ENCODE measurements at regions not wholly inside any gene's neighbourhood (a gene's known extent, or its start where the extent isn't known, plus 50 kb on each side); places are given as distances from the start of the nearest gene placed in this dataset.

- no peak for DNase-seq
These were observed 1013.6 kb downstream of the FLRT2 start for GRCh38 chr14:86543521-86543920.

GRCh38 chr14:86541972-86542371 is 1012.0 kb downstream of the FLRT2 start:
- DNase-seq = no peak

DNA sequence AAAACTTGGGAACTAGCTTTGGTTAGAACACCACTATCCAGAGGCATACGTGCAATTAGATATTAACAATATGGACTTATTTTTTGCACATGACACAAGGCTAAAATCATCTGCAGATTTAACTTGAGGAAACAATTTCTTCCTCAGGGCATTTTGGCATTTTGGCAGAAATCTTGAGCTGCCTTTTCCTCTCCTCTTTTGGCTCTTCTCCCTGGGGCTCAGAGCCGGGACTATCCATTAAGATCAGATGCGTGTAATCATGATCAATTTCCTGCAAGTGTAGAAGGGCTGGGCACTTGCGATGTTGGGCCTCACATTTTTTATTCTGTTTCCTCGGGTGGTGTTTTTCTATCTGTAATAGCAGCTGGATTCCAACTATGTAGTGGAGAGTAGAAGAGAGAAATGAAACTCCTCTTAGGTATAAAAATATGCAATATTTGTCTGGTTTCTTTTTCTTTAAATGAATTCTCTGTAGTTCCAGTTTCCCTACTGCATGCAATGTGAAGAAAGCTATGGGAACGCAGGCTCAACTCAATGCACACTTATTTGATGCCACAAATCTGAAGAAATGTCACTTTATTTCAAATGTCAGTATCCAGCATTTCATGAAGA is 1010.8 kb downstream of the FLRT2 start:
- no peak for DNase-seq

DNA sequence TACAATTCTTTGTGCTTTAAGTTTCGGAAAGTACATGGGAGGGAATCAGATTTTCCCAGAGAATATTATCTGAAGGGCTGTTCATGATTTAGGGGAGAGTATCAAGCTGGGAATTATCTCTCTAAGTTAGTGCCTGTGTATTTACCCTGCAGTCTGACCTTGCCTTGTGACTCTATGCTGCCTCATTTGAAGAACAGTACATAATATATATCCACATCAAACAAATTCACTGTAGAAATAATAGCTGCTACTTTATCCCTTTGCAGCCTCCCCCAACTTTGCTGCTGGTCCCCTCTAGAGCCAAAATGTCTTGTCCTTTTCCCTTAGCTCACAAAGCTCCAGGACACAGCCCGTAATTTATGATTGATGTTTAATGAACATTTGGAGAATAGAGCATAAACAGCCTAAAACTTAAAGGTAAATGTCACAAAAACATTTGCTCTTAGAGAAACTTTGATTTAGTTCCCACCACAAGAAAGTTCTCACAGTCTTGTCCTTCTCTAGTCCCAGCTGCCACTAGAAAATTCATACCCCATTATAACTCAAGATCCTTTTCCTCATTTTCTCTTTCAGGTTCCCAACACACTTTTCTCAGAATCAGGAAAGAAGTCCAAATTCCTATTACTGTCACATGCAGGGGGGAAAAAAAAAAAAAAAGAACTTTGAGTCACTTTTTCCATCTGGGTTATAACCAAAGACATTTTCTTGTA is 1009.6 kb downstream of the FLRT2 start:
- DNase-seq = no peak

DNA sequence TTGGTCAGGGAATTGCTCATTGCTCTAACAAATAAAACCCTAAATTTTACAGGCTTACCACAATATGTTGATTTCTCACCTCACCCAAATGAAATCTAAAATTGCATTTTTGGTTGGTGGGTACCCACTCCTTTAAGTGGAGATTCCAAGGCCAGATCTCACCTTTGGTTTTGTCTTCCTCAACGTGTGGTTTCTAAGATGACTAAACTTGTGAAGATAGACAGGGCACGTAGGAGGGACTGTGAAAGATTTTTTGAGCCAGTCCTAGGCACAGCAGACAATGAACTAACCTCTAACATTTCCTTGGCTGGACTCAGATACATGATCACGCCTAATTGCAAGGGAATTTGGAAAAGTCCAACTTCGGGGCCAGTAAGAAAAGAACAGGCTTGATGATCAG is 1003.9 kb downstream of the FLRT2 start:
- no peak for DNase-seq

- no peak for DNase-seq
These were observed 1002.3 kb downstream of the FLRT2 start for GRCh38 chr14:86532219-86532618.

DNA sequence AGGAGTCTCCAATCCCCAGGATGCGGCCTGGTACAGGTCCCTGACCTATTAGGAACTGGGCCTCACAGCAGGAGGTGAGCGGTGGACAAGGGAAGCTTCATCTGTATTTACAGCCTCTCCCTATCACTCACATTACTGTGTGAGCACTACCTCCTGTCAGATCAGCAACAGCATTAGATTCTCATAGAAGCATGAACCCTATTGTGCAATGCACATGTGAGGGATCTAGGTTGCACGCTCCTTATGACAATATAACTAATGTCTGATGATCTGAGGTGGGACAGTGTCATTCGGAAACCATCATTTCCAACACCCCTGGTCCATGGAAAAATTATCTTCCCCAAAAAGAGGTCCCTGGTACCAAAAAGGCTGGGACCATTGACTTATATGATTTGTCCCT is 1000.5 kb downstream of the FLRT2 start:
- no peak for DNase-seq

DNA sequence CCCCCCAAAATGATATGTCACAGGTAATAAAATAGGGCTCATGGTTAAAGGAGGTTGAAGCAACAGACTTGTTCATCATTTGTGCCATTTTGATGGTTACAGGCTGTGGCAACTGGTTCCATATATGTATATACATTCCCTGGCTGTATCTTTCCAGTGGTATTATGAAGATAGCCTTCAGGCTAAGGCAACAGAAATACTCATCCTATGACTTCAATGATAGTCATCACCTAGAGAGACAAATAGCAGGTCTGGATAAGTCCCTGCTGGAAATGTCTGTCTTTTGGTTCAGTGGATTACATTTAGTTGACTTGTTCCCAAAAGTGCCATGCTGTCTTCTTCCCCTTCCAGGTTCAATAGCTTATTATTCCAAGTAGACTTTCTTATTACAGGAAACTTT is 997.4 kb downstream of the FLRT2 start:
- DNase-seq = no peak

DNA sequence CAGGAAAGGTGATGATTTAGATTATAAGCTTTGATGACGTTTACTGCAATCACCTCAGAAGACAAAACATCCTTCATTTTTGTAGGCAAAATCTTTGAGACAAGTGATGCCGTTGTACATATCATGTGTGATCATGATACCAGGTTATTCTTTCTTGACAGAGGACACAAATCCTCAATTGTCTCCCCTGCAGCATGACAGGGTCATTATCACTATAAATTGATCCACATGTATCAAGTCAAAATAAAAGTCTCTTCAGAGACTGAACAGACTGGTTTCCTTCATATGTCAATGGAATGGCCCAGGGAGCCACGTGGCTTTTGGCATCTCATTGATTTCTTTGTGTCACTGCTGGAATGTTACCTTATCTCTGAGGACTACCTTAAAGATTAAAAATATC is 995.7 kb downstream of the FLRT2 start:
- DNase-seq = no peak

DNA sequence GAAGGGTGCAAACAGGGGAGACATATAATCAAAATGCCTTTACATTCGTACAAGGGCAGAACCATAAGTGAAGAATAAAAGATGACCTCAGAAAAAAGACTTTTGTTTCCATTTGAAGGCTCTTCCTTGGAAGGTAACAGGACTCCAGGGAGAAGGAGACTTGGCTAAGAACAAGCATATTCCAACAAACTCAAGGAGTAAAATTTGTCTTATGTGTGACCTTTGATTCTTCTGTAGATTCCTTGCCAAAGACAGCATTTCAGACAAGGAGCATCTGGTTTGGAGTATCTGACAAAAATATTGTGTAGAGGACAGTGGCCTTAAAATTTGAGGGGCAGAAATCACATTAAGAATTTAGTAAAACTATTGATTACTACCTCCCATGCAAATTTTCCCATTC is 991.9 kb downstream of the FLRT2 start:
- no peak for DNase-seq

- no peak for DNase-seq
These were observed 991.2 kb downstream of the FLRT2 start for GRCh38 chr14:86521031-86521730.

- DNase-seq = no peak
These were observed 988.4 kb downstream of the FLRT2 start for GRCh38 chr14:86518298-86518697.

- no peak for DNase-seq
These were observed 985.3 kb downstream of the FLRT2 start for GRCh38 chr14:86515195-86515594.

DNA sequence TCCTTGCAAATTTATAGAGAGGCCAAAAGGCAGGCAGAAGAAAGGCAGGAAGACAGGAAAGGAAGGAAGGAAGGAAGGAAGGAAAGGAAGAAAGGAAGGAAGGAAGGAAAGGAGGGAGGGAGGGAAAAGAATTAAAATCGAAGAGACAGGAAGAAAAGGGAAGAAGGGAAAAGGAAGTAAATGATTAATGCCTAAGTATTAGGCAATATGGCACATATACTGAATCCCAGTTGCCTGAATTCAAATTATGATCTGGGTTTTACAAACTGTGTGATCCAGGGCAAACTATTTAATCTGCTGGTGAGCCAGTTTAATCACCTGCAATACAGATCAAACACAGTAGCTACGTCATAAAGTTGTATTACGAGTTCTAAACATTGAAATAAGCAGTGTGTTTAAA is 983.6 kb downstream of the FLRT2 start:
- DNase-seq = no peak

- no peak for DNase-seq
These were observed 983.1 kb downstream of the FLRT2 start for GRCh38 chr14:86513056-86513455.

GRCh38 chr14:86510491-86510890 is 980.5 kb downstream of the FLRT2 start:
- no peak for DNase-seq

GRCh38 chr14:86505808-86506207 is 975.9 kb downstream of the FLRT2 start:
- no peak for DNase-seq

GRCh38 chr14:86501611-86502010 is 971.7 kb downstream of the FLRT2 start:
- no peak for DNase-seq

- no peak for DNase-seq
These were observed 961.8 kb downstream of the FLRT2 start for GRCh38 chr14:86491743-86492142.

GRCh38 chr14:86481104-86481503 is 951.2 kb downstream of the FLRT2 start:
- no peak for DNase-seq

DNA sequence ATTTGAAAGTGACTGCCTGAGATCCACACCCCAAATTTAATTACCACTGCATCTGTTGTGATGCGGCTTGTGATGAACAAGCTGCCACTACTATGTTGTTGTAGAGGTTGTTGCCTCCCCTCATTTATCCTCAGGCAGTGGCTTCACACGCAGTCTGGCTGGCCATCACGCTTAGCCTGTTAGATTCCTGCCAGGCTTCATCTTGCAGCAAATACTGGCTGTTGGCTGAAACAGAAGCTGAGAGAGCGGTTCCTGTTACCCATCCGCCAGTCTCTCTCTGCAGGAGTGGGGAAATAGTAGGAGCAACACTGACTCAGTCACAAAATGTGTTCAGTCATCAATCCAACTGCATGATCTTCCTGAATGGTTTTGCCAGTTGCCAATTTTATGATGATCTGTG is 934.4 kb downstream of the FLRT2 start:
- DNase-seq = no peak

DNA sequence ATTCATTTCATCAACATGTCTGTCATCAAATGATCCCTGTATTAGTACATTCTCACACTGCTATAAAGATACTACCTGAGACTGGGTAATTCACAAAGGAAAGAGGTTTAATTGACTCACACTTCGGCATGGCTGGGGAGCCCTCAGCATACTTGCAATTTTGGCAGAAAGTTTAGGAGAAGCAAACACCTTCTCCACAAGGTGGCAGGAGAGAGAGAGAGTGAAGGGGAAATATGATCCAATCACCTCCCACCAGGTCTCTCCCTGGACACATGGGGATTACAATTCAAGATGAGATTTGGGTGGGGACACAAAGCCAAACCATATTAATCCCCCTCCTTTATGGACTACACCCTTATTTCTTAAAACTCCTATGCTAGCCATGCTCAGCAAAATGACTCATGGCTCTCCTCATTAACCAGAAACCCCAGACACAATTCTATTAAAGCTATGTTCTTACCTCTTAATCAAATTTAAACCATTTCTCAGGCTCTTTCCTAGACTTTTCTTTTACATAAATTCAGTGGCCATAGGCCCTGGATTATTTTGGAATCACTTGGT is 932.3 kb downstream of the FLRT2 start:
- DNase-seq = no peak

GRCh38 chr14:86457481-86458135 is 927.7 kb downstream of the FLRT2 start:
- no peak for DNase-seq

DNA sequence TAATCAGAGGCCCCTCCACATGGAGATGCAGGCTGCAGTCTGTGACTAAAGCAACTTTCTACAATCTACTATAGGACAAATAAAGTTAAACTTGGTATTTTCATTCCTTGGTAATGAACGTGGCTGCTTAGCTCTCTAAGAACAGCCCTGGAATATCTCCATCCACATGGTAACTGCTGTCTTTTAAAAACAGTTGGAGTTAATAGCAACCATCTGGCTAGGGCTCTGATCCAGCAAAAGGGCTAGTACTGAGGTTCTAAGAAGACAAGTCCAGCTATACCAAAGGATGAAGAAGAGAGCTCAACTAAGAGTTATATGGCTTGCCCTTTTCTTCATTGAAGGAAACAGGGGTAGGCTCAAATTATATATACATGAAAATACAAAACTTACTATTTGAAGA is 920.1 kb downstream of the FLRT2 start:
- DNase-seq = no peak
